Sigmoid colon (tissue), 4 donors: ENCODE measurements at regions not wholly inside any gene's neighbourhood (a gene's known extent, or its start where the extent isn't known, plus 50 kb on each side); places are given as distances from the start of the nearest gene placed in this dataset.

Experiments used
- CTCF ChIP-seq, 4 experiments: fragments of 450-650 bp in 3 of 4; fragments of 200-600 bp in 1 of 4; IDR thresholded peaks; one replicate each; pipeline ENCODE4 v1.5.1; 2016 to 2019; ENCODE audit warnings: antibody characterized with exemption in 4 of 4, mild to moderate bottlenecking in 3 of 4, moderate library complexity in 2 of 4
- POLR2AphosphoS5 ChIP-seq, 4 donors: sonication (generic); formaldehyde crosslinking; IDR thresholded peaks; one replicate each; pipeline ENCODE4 v1.6.1; 2017; ENCODE audit warnings: antibody characterized with exemption in 4 of 4

GRCh38 chr5:30063503-30063902 is 1130.0 kb upstream of the CDH6 start:
- no peak for TF ChIP-seq POLR2AphosphoS5 (IDR thresholded peaks at IDR 0.05)
- no peak for TF ChIP-seq CTCF (IDR thresholded peaks at IDR 0.05)
